Osteocyte (in vitro differentiated cells): ENCODE measurements at regions not wholly inside any gene's neighbourhood (a gene's known extent, or its start where the extent isn't known, plus 50 kb on each side); places are given as distances from the start of the nearest gene placed in this dataset.

ENCODE experiments used
- DNase-seq: peaks from one replicate; pipeline ENCODE4 v3.0.0; 2021; ENCODE audit warnings: mixed read lengths; ENCODE audit not compliant: unreplicated experiment; ENCODE audit errors: extremely low spot score
- H3K27ac Mint-ChIP-seq: one replicate; pipeline ENCODE4 v1.8.0; 2021; ENCODE audit warnings: mild to moderate bottlenecking, mixed read lengths; ENCODE audit not compliant: unreplicated experiment
- H3K27me3 Mint-ChIP-seq: one replicate; pipeline ENCODE4 v1.8.0; 2021; ENCODE audit warnings: mixed read lengths; ENCODE audit not compliant: unreplicated experiment
- H3K36me3 Mint-ChIP-seq: one replicate; pipeline ENCODE4 v1.8.0; 2021; ENCODE audit warnings: mixed read lengths; ENCODE audit not compliant: unreplicated experiment
- H3K4me1 Mint-ChIP-seq: one replicate; pipeline ENCODE4 v1.8.0; 2021; ENCODE audit warnings: mixed read lengths; ENCODE audit not compliant: unreplicated experiment
- H3K4me3 Mint-ChIP-seq: one replicate; pipeline ENCODE4 v1.8.0; 2021; ENCODE audit warnings: mild to moderate bottlenecking, moderate library complexity, mixed read lengths; ENCODE audit not compliant: unreplicated experiment
- H3K9me3 Mint-ChIP-seq: one replicate; pipeline ENCODE4 v1.8.0; 2021; ENCODE audit warnings: mixed read lengths; ENCODE audit not compliant: unreplicated experiment
- CTCF ChIP-seq: fragments of 200-600 bp; sonication (generic); IDR thresholded peaks from 2 replicates; pipeline ENCODE4 v1.5.0; 2021; ENCODE audit warnings: antibody characterized with exemption, mild to moderate bottlenecking, moderate library complexity

- no peaks in the 10 kb centered on the region for H3K4me1 Mint-ChIP-seq
- no peak for TF ChIP-seq CTCF
- peaks cover 21% of the 10 kb centered on the region for H3K36me3 Mint-ChIP-seq
- no peaks in the 10 kb centered on the region for H3K9me3 Mint-ChIP-seq
- no peak for DNase-seq
- H3K27me3 Mint-ChIP-seq = no peaks in the 10 kb centered on the region
- no peak overlapping the region for H3K4me3 Mint-ChIP-seq
- no peak overlapping the region for H3K27ac Mint-ChIP-seq
Observed at GRCh38 chr4:20572976-20573375, 127.3 kb upstream of the PACRGL start.

- Mint-ChIP-seq H3K9me3 (no peaks in the 10 kb centered on the region), H3K27ac (no peak overlapping the region), H3K27me3 (no peaks in the 10 kb centered on the region), H3K4me3 (no peak overlapping the region), H3K4me1 (no peaks in the 10 kb centered on the region), H3K36me3 (peaks cover 15% of the 10 kb centered on the region)
- DNase-seq = no peak
- no peak for TF ChIP-seq CTCF
Observed at GRCh38 chr4:20574986-20575385, 125.3 kb upstream of the PACRGL start.

GRCh38 chr4:20575486-20575885 is 124.8 kb upstream of the PACRGL start:
- H3K36me3 Mint-ChIP-seq = peaks cover 16% of the 10 kb centered on the region
- no peak for TF ChIP-seq CTCF
- H3K27ac Mint-ChIP-seq = no peak overlapping the region
- H3K4me1 Mint-ChIP-seq = no peaks in the 10 kb centered on the region
- H3K27me3 Mint-ChIP-seq = no peaks in the 10 kb centered on the region
- no peak overlapping the region for H3K4me3 Mint-ChIP-seq
- H3K9me3 Mint-ChIP-seq = no peaks in the 10 kb centered on the region
- no peak for DNase-seq

- H3K27ac Mint-ChIP-seq = no peak overlapping the region
- peaks cover 14% of the 10 kb centered on the region for H3K36me3 Mint-ChIP-seq
- H3K4me1 Mint-ChIP-seq = no peaks in the 10 kb centered on the region
- H3K4me3 Mint-ChIP-seq = no peak overlapping the region
- DNase-seq = no peak
- no peaks in the 10 kb centered on the region for H3K27me3 Mint-ChIP-seq
- no peak for TF ChIP-seq CTCF
- no peaks in the 10 kb centered on the region for H3K9me3 Mint-ChIP-seq
Observed at GRCh38 chr4:20576861-20577260, 123.4 kb upstream of the PACRGL start.

- no peak for DNase-seq
- H3K27ac Mint-ChIP-seq = no peak overlapping the region
- H3K36me3 Mint-ChIP-seq = peaks cover 15% of the 10 kb centered on the region
- H3K4me3 Mint-ChIP-seq = no peak overlapping the region
- H3K9me3 Mint-ChIP-seq = no peaks in the 10 kb centered on the region
- TF ChIP-seq CTCF = no peak
- H3K27me3 Mint-ChIP-seq = no peaks in the 10 kb centered on the region
- no peaks in the 10 kb centered on the region for H3K4me1 Mint-ChIP-seq
Observed at GRCh38 chr4:20577702-20578101, 122.6 kb upstream of the PACRGL start.
